ENCODE measurements at regions not wholly inside any gene's neighbourhood (a gene's known extent, or its start where the extent isn't known, plus 50 kb on each side); places are given as distances from the start of the nearest gene placed in this dataset.

- no peak overlapping the region for H3K4me3 ChIP-seq
- in situ Hi-C loops (cut with MboI; ENCODE audit: low pct_ligation_motif_present in 1 of 4, low pct_unique_long_range_greater_than_20kb in 1 of 4, low sequenced_read_pairs in 3 of 4) = no loop called here
- intact Hi-C loops (cut with DNase I; ENCODE audit: low total_unique reads) = no loop called here
- no peaks in the 10 kb centered on the region for H3K4me1 ChIP-seq
- TF ChIP-seq CTCF (IDR thresholded peaks at IDR 0.05) (no peak), POLR2AphosphoS5 (IDR thresholded peaks at IDR 0.05) (peak in 1 of 3 donors; percentile 31), EP300 (IDR thresholded peaks at IDR 0.05; ENCODE audit: low read depth) (no peak), POLR2A (IDR thresholded peaks at IDR 0.05) (no peak)
- WGBS, 2 donors (ENCODE audit: low coverage in 1 of 2) = 22 to 48% methylated on average over 4 of the region's 4 CpGs
- H3K27ac ChIP-seq = peak overlapping the region in 3 of 4 donors; percentile 10 to 67 (median 62)
- no peaks in the 10 kb centered on the region for H3K27me3 ChIP-seq
- no peaks in the 10 kb centered on the region for H3K9me3 ChIP-seq
- DNase-seq = no peak
- H3K36me3 ChIP-seq = no peaks in the 10 kb centered on the region
Observed at GRCh38 chrX:22389556-22390179, 117.0 kb downstream of the CBLL2 start.

- peak overlapping the region in 2 of 4 donors; percentile 51 to 62 for H3K27ac ChIP-seq
- no peak for TF ChIP-seq POLR2A (IDR thresholded peaks at IDR 0.05)
- peak in 1 of 3 donors; percentile 37 for TF ChIP-seq POLR2AphosphoS5 (IDR thresholded peaks at IDR 0.05)
- no peak for TF ChIP-seq CTCF (IDR thresholded peaks at IDR 0.05)
- TF ChIP-seq EP300 (IDR thresholded peaks at IDR 0.05; ENCODE audit: low read depth) = no peak
- no peaks in the 10 kb centered on the region for H3K27me3 ChIP-seq
- H3K9me3 ChIP-seq = no peaks in the 10 kb centered on the region
- intact Hi-C loops (cut with DNase I; ENCODE audit: low total_unique reads) (no loop called here), in situ Hi-C loops (cut with MboI; ENCODE audit: low pct_ligation_motif_present in 1 of 4, low pct_unique_long_range_greater_than_20kb in 1 of 4, low sequenced_read_pairs in 3 of 4) (no loop called here)
- no peak for DNase-seq
- no peak overlapping the region for H3K4me3 ChIP-seq
- no peaks in the 10 kb centered on the region for H3K4me1 ChIP-seq
- WGBS, 2 donors (ENCODE audit: low coverage in 1 of 2) = 67 to 68% methylated on average over 6 to 10 of the region's 10 CpGs
- H3K36me3 ChIP-seq = no peaks in the 10 kb centered on the region
Observed at GRCh38 chrX:22392133-22392948, 119.6 kb downstream of the CBLL2 start.

GRCh38 chrX:22395372-22395771 is 122.7 kb downstream of the CBLL2 start:
- no peak for DNase-seq
- TF ChIP-seq POLR2AphosphoS5 (IDR thresholded peaks at IDR 0.05) (no peak), POLR2A (IDR thresholded peaks at IDR 0.05) (no peak), EP300 (IDR thresholded peaks at IDR 0.05; ENCODE audit: low read depth) (no peak)
- in situ Hi-C loops (cut with MboI; ENCODE audit: low pct_ligation_motif_present in 1 of 4, low pct_unique_long_range_greater_than_20kb in 1 of 4, low sequenced_read_pairs in 3 of 4) (no loop called here), intact Hi-C loops (cut with DNase I; ENCODE audit: low total_unique reads) (no loop called here)
- Histone ChIP-seq H3K36me3 (no peaks in the 10 kb centered on the region), H3K4me3 (no peak overlapping the region), H3K27ac (no peak overlapping the region), H3K9me3 (no peaks in the 10 kb centered on the region), H3K4me1 (no peaks in the 10 kb centered on the region), H3K27me3 (no peaks in the 10 kb centered on the region)
- 40 to 80% methylated on average over 2 to 4 of the region's 4 CpGs for WGBS, 2 donors (ENCODE audit: low coverage in 1 of 2)

- Histone ChIP-seq H3K27ac (no peak overlapping the region), H3K4me1 (no peaks in the 10 kb centered on the region), H3K9me3 (no peaks in the 10 kb centered on the region), H3K27me3 (no peaks in the 10 kb centered on the region), H3K4me3 (no peak overlapping the region), H3K36me3 (no peaks in the 10 kb centered on the region)
- no peak for DNase-seq
- in situ Hi-C loops (cut with MboI; ENCODE audit: low pct_ligation_motif_present in 1 of 4, low pct_unique_long_range_greater_than_20kb in 1 of 4, low sequenced_read_pairs in 3 of 4) (no loop called here), intact Hi-C loops (cut with DNase I; ENCODE audit: low total_unique reads) (no loop called here)
- no peak for TF ChIP-seq POLR2A (IDR thresholded peaks at IDR 0.05)
- TF ChIP-seq CTCF (IDR thresholded peaks at IDR 0.05) = no peak
- TF ChIP-seq EP300 (IDR thresholded peaks at IDR 0.05; ENCODE audit: low read depth) = no peak
- 92% methylated on average over 2 of the region's 2 CpGs; no CpG with 5 or more reads in 1 of the 2 donors for WGBS, 2 donors (ENCODE audit: low coverage in 1 of 2)
Observed at GRCh38 chrX:22396408-22396807, 123.7 kb downstream of the CBLL2 start.

Measured in transverse colon (tissue), 4 donors.